ENCODE measurements at regions not wholly inside any gene's neighbourhood (a gene's known extent, or its start where the extent isn't known, plus 50 kb on each side); places are given as distances from the start of the nearest gene placed in this dataset.

GRCh38 chr6:11412011-11412424, 125.5 kb upstream of the TMEM170B start:
- TF ChIP-seq, protein P1, sequence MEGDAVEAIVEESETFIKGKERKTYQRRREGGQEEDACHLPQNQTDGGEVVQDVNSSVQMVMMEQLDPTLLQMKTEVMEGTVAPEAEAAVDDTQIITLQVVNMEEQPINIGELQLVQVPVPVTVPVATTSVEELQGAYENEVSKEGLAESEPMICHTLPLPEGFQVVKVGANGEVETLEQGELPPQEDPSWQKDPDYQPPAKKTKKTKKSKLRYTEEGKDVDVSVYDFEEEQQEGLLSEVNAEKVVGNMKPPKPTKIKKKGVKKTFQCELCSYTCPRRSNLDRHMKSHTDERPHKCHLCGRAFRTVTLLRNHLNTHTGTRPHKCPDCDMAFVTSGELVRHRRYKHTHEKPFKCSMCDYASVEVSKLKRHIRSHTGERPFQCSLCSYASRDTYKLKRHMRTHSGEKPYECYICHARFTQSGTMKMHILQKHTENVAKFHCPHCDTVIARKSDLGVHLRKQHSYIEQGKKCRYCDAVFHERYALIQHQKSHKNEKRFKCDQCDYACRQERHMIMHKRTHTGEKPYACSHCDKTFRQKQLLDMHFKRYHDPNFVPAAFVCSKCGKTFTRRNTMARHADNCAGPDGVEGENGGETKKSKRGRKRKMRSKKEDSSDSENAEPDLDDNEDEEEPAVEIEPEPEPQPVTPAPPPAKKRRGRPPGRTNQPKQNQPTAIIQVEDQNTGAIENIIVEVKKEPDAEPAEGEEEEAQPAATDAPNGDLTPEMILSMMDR (IDR thresholded peaks at IDR 0.05) = no peak
- TF ChIP-seq POLR2A (IDR thresholded peaks at IDR 0.05) (no peak), POLR2AphosphoS5 (IDR thresholded peaks at IDR 0.05) (no peak)

Measured in stomach (tissue), 4 donors.